ENCODE measurements at regions not wholly inside any gene's neighbourhood (a gene's known extent, or its start where the extent isn't known, plus 50 kb on each side); places are given as distances from the start of the nearest gene placed in this dataset.

GRCh38 chr22:49023161-49023878 lies 804.4 kb downstream of the BRD1 start:
- Mint-ChIP-seq H3K4me3 (no peak overlapping the region), H3K9me3 (no peaks in the 10 kb centered on the region), H3K27me3 (ENCODE audit: low read depth) (peaks cover 45% of the 10 kb centered on the region), H3K4me1 (no peaks in the 10 kb centered on the region), H3K36me3 (ENCODE audit: low read depth) (no peaks in the 10 kb centered on the region), H3K27ac (no peak overlapping the region)
- TF ChIP-seq, protein P1, sequence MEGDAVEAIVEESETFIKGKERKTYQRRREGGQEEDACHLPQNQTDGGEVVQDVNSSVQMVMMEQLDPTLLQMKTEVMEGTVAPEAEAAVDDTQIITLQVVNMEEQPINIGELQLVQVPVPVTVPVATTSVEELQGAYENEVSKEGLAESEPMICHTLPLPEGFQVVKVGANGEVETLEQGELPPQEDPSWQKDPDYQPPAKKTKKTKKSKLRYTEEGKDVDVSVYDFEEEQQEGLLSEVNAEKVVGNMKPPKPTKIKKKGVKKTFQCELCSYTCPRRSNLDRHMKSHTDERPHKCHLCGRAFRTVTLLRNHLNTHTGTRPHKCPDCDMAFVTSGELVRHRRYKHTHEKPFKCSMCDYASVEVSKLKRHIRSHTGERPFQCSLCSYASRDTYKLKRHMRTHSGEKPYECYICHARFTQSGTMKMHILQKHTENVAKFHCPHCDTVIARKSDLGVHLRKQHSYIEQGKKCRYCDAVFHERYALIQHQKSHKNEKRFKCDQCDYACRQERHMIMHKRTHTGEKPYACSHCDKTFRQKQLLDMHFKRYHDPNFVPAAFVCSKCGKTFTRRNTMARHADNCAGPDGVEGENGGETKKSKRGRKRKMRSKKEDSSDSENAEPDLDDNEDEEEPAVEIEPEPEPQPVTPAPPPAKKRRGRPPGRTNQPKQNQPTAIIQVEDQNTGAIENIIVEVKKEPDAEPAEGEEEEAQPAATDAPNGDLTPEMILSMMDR (IDR thresholded peaks at IDR 0.05; ENCODE audit: unreplicated experiment in 3 of 3) = no peak

- H3K36me3 Mint-ChIP-seq (ENCODE audit: low read depth) = no peaks in the 10 kb centered on the region
- H3K27ac Mint-ChIP-seq = no peak overlapping the region
- H3K27me3 Mint-ChIP-seq (ENCODE audit: low read depth) = peaks cover 47% of the 10 kb centered on the region
- H3K4me3 Mint-ChIP-seq = no peak overlapping the region
- no peaks in the 10 kb centered on the region for H3K4me1 Mint-ChIP-seq
- TF ChIP-seq, protein P1 (IDR thresholded peaks at IDR 0.05; ENCODE audit: unreplicated experiment in 3 of 3) = no peak
- H3K9me3 Mint-ChIP-seq = no peaks in the 10 kb centered on the region
Measured at GRCh38 chr22:49022816-49023160, 804.9 kb downstream of the BRD1 start.

- no peaks in the 10 kb centered on the region for H3K4me1 Mint-ChIP-seq
- H3K27ac Mint-ChIP-seq = no peak overlapping the region
- no peaks in the 10 kb centered on the region for H3K36me3 Mint-ChIP-seq (ENCODE audit: low read depth)
- H3K27me3 Mint-ChIP-seq (ENCODE audit: low read depth) = peaks cover 40% of the 10 kb centered on the region
- no peak overlapping the region for H3K4me3 Mint-ChIP-seq
- TF ChIP-seq, protein P1 (IDR thresholded peaks at IDR 0.05; ENCODE audit: unreplicated experiment in 3 of 3) = no peak
- H3K9me3 Mint-ChIP-seq = no peaks in the 10 kb centered on the region
Measured at GRCh38 chr22:49021926-49022815, 805.5 kb downstream of the BRD1 start.

GRCh38 chr22:49021131-49021925 lies 806.3 kb downstream of the BRD1 start:
- Mint-ChIP-seq H3K27ac (no peak overlapping the region), H3K36me3 (ENCODE audit: low read depth) (no peaks in the 10 kb centered on the region), H3K27me3 (ENCODE audit: low read depth) (peaks cover 34% of the 10 kb centered on the region), H3K9me3 (no peaks in the 10 kb centered on the region), H3K4me1 (no peaks in the 10 kb centered on the region), H3K4me3 (no peak overlapping the region)
- TF ChIP-seq, protein P1 (IDR thresholded peaks at IDR 0.05; ENCODE audit: unreplicated experiment in 3 of 3) = no peak

GRCh38 chr22:49019737-49020713 lies 807.6 kb downstream of the BRD1 start:
- H3K36me3 Mint-ChIP-seq (ENCODE audit: low read depth) = no peaks in the 10 kb centered on the region
- no peaks in the 10 kb centered on the region for H3K4me1 Mint-ChIP-seq
- TF ChIP-seq, protein P1 (IDR thresholded peaks at IDR 0.05; ENCODE audit: unreplicated experiment in 3 of 3) = no peak
- H3K27me3 Mint-ChIP-seq (ENCODE audit: low read depth) = peaks cover 30% of the 10 kb centered on the region
- no peak overlapping the region for H3K4me3 Mint-ChIP-seq
- H3K27ac Mint-ChIP-seq = no peak overlapping the region
- H3K9me3 Mint-ChIP-seq = no peaks in the 10 kb centered on the region

Measured in nephron (organoid).